ENCODE measurements at regions not wholly inside any gene's neighbourhood (a gene's known extent, or its start where the extent isn't known, plus 50 kb on each side); places are given as distances from the start of the nearest gene placed in this dataset.

DNA sequence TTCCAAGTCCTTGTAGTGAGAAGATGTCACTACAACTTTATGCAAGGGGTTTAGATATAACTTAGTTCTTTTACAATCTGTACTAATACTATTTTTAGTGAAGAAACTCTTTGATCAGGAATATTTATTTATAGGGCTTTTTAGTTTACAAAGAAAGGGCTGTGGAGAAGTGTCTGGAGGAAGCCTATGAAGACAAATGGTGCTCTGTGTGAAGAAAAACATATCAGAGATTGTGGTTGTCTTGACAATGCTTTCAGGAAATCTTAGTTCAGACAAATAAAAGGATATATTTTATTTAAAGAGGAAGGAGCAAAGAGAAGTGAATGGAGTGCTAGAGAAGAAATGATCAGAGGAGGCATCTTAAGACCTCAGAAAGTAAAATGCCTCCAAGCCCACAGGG lies 824.9 kb downstream of the DCDC2C start:
- H3K36me3 ChIP-seq: no peaks in the 10 kb centered on the region
- H3K4me3 ChIP-seq: no peak overlapping the region
- TF ChIP-seq, protein P1, sequence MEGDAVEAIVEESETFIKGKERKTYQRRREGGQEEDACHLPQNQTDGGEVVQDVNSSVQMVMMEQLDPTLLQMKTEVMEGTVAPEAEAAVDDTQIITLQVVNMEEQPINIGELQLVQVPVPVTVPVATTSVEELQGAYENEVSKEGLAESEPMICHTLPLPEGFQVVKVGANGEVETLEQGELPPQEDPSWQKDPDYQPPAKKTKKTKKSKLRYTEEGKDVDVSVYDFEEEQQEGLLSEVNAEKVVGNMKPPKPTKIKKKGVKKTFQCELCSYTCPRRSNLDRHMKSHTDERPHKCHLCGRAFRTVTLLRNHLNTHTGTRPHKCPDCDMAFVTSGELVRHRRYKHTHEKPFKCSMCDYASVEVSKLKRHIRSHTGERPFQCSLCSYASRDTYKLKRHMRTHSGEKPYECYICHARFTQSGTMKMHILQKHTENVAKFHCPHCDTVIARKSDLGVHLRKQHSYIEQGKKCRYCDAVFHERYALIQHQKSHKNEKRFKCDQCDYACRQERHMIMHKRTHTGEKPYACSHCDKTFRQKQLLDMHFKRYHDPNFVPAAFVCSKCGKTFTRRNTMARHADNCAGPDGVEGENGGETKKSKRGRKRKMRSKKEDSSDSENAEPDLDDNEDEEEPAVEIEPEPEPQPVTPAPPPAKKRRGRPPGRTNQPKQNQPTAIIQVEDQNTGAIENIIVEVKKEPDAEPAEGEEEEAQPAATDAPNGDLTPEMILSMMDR (IDR thresholded peaks at IDR 0.05): no peak
- H3K27me3 ChIP-seq: no peaks in the 10 kb centered on the region
- ATAC-seq: no peak
- no peak for DNase-seq
- no peak overlapping the region for H3K27ac ChIP-seq
- intact Hi-C loops (cut with DNase I): no loop called here
- no peaks in the 10 kb centered on the region for H3K9me3 ChIP-seq
- no peaks in the 10 kb centered on the region for H3K4me1 ChIP-seq

DNA sequence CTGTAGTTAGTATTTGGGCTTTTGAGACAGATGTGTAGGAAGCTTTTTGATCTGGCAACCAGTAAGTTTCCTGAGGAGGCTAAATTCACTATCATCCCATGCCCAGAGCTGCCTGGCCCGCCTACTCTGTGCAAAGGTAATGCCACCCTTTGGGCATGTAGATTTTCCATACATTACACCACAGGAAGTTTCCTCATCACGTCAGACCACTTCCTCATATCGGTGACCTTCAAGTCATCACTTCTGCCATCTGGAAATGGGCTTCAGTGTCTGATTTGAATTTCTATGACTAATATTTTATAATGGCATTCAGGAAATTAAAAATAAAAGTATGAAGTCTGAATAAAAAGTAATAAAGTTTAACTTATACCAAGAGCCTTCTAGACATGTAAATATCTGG lies 825.4 kb downstream of the DCDC2C start:
- Histone ChIP-seq H3K4me3 (no peak overlapping the region), H3K9me3 (no peaks in the 10 kb centered on the region), H3K27me3 (no peaks in the 10 kb centered on the region), H3K36me3 (no peaks in the 10 kb centered on the region), H3K27ac (no peak overlapping the region), H3K4me1 (no peaks in the 10 kb centered on the region)
- TF ChIP-seq, protein P1 (IDR thresholded peaks at IDR 0.05): no peak
- ATAC-seq (no peak), DNase-seq (no peak)
- intact Hi-C loops (cut with DNase I): no loop called here

DNA sequence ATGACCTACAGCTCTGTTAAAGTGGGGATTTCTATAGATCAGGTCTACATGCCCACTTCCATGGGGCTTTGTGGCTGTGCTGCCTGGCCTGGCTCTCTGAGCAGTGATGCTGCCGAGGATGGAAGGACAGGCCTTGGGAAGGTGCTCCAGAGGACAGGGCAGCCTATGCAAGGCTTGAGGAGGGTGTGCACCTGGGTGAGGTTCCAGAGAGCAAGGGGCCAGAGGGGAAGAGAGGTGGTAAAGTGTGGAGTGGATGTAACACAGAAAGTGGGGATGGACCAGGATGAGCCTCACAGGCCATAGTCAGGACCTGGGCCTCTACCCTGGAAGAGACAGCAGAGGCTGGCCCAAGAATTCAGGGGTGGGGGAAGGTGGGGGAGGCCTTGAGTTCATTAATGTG lies 826.4 kb downstream of the DCDC2C start:
- no peaks in the 10 kb centered on the region for H3K4me1 ChIP-seq
- H3K36me3 ChIP-seq: no peaks in the 10 kb centered on the region
- TF ChIP-seq, protein P1 (IDR thresholded peaks at IDR 0.05): no peak
- no peaks in the 10 kb centered on the region for H3K9me3 ChIP-seq
- intact Hi-C loops (cut with DNase I): no loop called here
- ATAC-seq (peak; percentile 33), DNase-seq (no peak)
- no peak overlapping the region for H3K4me3 ChIP-seq
- no peaks in the 10 kb centered on the region for H3K27me3 ChIP-seq
- no peak overlapping the region for H3K27ac ChIP-seq

DNA sequence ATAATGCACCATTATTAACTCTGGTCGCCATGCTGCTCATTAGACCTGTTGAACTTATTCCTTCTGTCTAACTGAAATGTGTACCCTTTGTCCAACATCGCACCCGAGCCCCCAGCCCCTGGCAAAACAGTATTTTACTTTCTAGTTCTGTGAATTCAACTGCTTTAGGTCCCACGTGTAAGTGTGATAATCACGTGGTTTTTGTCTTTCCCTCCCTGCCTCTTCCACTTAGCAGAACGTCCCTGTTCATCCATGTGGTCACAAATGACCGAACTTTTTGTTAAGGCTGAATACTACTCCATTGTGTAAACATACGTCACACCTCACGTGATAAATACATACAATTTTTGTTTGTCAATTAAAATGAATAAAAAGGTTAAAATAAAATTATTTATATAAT lies 826.9 kb downstream of the DCDC2C start:
- Histone ChIP-seq H3K4me3 (no peak overlapping the region), H3K9me3 (no peaks in the 10 kb centered on the region), H3K4me1 (no peaks in the 10 kb centered on the region), H3K27me3 (no peaks in the 10 kb centered on the region), H3K27ac (no peak overlapping the region), H3K36me3 (no peaks in the 10 kb centered on the region)
- TF ChIP-seq, protein P1 (IDR thresholded peaks at IDR 0.05): no peak
- ATAC-seq (no peak), DNase-seq (no peak)
- intact Hi-C loops (cut with DNase I): no loop called here

DNA sequence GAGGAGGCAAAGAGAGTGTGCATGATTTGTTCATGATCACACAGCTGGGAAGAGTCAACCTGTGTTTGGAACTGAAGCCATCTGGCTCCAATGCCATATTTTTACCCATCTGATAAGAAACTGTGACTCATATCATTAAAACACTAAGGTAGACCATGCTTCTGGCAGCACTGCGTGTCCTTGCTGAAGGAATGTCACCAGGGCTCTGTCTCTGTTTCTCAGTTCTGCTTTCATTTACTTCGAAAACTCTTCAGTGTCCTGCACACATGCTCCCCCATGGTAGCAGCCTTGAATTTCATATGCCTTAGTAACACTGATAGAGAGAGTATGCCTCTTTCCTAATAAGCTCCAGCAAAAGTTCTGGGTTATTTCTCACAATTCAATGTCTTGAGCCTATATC lies 830.4 kb downstream of the DCDC2C start:
- DNase-seq (no peak), ATAC-seq (no peak)
- H3K27me3 ChIP-seq: no peaks in the 10 kb centered on the region
- no peaks in the 10 kb centered on the region for H3K36me3 ChIP-seq
- H3K4me1 ChIP-seq: no peaks in the 10 kb centered on the region
- TF ChIP-seq, protein P1 (IDR thresholded peaks at IDR 0.05): no peak
- H3K27ac ChIP-seq: no peak overlapping the region
- H3K4me3 ChIP-seq: no peak overlapping the region
- H3K9me3 ChIP-seq: no peaks in the 10 kb centered on the region
- intact Hi-C loops (cut with DNase I): no loop called here

DNA sequence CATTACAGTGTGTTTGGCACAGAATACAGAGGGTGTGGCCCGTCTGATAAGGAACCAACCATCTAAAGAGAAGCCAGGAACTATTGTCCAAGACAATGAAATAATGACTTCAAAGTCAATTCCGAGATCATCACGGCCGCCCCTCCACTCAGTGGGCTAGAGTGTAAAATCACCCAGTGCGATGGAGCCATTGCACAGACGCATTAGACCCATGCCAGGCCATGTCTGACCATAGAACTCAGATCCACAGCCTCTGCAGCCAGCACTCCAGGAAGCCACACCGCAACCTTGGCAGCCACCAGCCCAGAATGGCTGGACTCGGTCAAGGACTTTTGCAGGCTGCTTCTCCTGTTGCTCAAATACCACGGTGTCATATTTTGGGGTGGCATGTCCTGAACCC lies 835.7 kb downstream of the DCDC2C start:
- Histone ChIP-seq H3K36me3 (no peaks in the 10 kb centered on the region), H3K9me3 (no peaks in the 10 kb centered on the region), H3K27ac (no peak overlapping the region), H3K4me3 (no peak overlapping the region), H3K27me3 (no peaks in the 10 kb centered on the region), H3K4me1 (no peaks in the 10 kb centered on the region)
- ATAC-seq (no peak), DNase-seq (no peak)
- intact Hi-C loops (cut with DNase I): no loop called here
- TF ChIP-seq, protein P1 (IDR thresholded peaks at IDR 0.05): no peak

Data from upper lobe of right lung (tissue), 1 donor.